HG03039 (cell line): ENCODE measurements at regions not wholly inside any gene's neighbourhood (a gene's known extent, or its start where the extent isn't known, plus 50 kb on each side); places are given as distances from the start of the nearest gene placed in this dataset.
"Not testable (repeated sequence)": the region's sequence is repeated elsewhere in the genome, so short reads cannot be mapped to it uniquely, and the experiment has no call there.

Experiments
- ATAC-seq: cut with Tn5 transposase; IDR thresholded peaks from one replicate; pipeline ENCODE4 v1.9.1; 2021; ENCODE audit warnings: mild to moderate bottlenecking, moderate library complexity; ENCODE audit not compliant: unreplicated experiment

DNA sequence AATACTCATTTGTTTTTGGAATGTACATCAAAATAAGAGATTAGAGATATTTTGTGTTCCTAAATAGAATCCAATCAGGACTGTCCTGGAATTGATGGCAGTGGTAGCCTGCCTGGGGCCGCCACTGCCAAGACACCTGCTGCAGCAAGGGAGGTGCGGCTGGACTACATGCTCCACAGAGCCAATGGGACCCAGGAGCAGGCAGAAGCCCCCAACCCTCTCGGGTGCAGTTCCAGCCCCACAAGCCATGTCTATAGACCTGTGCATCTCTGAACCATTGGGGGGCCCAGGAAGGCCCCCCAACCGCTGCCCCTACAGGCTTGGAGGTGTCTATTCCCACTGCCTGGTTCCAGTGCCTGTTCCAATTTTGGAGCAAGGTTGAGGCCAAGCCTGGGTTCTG, 1524.3 kb downstream of the PCDH18 start:
- ATAC-seq: no peak

DNA sequence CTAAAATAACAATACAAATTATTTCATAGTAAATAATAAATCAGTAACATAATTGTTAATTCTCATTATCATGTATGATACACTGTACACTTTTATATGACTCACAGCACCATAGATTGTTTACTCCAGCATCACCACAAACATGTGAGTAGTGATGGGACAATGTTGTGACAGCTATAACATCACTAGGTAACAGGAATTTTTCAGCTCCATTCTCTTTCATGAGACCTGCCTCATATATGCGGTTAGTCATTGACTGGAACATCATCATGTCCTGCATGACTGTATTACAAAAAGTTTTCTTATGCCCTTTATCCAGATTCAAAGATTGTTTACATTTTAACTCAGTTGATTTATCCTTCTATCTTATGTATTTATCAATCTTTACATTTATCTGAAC, 1530.0 kb downstream of the PCDH18 start:
- ATAC-seq: no peak

DNA sequence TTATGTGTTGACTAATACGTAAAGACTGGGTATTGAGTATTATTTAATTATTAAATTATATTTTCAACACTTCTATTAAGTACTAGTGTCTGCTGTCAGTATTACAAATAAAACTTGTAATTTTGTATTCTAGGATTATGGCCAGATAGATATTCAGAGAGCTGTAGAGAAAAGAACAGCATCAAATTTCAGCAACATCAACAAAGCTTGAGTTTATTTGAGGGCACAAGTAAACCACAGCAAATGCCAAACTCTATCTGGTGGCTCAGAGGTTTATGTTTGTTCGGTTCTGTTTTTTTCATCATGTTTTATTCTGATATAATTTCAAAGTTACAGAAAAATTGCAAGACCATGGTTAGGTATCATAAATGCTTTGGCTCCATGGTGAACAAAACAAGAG, 1530.5 kb downstream of the PCDH18 start:
- ATAC-seq: no peak

DNA sequence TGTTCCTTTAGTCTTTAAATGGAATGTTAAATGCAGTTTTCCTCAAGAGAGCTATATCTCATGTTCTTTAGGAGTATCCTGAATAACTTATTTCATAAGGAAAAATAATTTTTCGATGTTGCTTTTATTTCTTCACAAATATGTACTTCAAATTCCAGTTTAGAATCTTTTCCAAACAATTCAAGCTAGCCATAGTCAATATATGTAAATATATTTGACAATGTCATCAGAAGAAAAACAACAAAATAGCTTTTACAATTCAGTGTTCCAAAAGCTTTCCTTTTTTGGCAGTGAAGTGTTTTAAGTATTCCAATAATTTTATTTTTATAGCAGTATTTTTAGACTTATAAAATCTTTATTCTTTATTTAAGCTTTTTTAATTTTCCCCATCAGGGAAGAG, 1532.0 kb downstream of the PCDH18 start:
- ATAC-seq: no peak

DNA sequence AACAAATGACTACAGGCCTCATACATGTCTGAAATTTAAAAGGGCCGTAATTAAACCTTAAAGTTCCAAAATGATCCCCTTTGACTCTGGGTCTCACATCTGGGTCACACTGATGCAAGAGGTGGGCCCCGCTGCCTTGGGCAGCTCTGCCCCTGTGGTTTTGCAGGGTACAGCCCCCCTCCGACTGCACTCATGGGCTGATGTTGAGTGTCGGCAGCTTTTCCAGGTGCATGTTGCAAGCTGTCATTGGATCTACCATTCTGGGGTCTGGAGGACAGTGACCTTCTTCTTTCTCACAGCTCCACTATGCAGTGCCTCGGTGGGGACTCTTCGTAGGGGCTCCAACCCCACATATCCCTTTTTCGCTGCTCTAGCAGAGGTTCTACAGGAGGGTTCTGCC, 1537.9 kb downstream of the PCDH18 start:
- ATAC-seq: no peak

DNA sequence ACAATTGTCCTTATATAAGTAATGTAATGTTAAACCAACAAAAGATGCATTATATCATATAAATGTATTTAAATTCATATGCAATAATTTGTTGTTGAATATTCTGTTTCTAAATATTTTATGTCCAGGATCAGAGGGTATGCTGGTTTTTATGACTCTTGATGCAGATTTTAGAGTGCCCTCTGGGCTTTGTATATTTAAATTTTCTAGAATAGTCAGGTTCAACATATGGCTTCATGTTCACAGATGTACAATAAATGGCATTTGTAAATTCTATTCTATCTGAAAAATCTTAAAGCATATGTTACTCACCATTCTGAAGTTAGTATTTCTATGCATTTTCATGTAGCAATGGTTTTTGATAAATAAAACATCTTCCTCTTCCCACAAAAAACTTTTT, 1555.4 kb downstream of the PCDH18 start:
- no peak for ATAC-seq

DNA sequence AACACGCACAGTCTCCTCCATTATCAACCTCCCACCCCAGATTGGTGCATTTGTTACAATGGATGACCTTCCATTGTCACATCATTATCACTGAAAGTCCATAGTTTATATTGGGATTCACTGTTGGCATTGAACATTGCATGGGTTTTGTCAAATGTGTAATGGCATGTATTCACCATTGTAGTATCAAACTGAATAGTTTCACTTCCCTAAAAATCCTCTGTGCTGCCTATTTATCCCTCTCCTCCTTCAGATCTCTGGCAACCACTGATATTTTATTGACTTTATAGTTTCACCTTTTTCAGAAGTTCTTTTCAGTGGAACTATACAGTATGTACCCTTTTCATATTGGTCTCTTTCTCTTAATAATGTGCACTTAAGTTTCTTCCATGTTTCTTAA, 1565.4 kb downstream of the PCDH18 start:
- no peak for ATAC-seq

DNA sequence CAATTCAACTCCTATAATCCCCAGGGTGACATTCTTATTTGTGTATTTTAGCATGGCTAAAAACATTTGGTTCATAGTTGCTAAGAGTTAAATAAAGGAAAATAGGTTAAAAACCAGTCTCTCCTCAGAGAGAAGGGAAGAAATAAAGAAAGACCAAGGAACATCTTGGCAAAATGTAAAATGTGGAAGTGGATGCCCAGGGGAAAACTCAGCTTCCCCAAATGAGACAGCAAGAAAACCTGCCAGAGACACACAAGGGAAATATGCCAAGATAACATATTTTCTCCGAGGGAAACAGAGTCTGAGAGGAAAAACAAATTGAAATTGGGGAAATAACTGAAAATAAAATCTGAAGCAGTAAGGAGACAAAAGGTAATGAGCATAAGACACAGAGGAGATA, 1569.3 kb downstream of the PCDH18 start:
- no peak for ATAC-seq

DNA sequence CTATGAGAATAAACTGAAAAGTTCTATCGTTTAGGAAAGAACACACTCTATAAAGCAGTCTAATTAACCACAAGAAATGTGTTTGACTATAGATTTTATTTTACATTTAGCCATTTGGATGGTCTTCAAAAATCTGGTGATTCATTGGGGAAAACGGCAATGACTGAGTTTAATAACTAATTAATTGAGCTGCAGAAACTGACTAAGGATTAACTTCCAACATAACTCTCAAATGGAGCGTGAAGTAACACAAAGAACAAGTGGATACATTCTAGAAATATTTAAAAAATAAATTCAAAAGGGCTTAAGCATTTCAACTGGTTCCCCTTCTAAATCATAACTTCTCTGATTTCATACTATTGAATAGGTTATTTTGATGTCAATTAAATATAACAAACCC, 1582.4 kb downstream of the PCDH18 start:
- ATAC-seq: no peak

DNA sequence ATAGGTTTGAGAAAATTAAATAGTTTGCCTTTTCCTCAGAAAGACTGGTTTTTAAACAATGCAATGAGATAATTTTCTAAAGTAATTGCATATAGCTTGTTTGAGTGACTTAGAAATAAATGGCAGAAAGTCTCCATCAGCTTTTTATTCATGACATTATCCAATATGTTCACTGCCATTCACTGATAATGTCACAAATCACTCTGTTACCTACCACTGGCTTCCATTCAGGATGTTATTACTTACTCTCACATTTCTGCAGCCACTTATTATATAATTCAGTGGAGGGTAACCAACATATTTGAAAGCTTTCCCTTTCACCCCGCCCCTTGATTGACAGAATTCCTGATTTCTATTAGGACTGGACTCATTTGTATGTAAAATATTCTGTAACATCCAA, 1583.5 kb downstream of the PCDH18 start:
- ATAC-seq: no peak

DNA sequence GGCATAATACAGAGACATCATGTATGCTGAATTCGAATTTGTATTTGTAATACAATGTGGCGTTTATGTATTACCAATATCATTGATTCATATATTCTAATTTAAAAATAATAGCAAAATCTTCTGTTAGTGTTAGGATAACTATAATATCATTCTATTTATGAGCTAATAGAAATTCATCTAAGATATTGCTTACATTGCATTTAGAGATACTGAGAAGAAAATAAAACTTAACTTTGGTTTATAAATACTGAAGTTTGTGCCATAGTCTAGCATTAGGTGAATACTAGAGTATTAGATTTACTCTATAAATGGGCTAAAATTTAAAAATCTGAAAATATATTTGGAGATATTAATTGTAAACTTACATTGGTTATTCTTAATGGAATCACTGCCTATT, 1590.6 kb downstream of the PCDH18 start:
- ATAC-seq: no peak

DNA sequence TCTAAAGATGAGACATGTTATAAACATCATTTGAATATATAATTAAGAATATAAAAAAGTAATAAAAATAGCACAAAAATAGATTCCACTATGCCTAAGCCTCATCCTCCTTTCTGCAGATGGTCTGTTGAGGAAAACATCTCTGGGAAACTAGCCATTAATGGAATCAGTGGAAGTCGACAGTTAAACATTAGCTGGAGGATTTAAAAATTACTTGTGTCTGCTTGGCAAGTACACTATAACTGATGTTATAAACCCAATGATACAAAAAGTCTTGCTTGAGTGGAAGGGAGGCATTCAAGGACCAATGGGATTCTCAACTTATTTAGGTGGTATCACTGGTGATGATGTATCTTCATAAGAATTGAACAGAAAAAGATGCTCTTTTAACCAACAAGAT, 1598.3 kb downstream of the PCDH18 start:
- ATAC-seq: no peak

DNA sequence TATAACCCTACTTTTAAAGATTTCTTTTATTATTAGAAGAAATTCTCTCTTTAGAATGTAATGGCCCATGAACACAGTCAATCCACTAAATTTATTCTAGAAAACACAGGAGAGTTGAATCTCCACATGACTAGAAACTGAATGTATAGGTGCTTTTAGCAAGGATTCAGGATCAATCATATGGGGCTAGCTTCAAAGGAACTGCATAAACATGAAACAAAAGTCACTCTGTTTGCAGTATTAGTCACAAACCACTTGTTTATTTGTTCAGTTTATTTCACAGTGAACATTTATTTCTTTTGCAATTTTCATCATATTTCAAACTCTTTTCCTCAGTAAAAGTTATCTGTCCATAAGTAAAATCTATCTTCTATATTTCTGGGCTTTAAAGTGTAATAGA, 1604.6 kb downstream of the PCDH18 start:
- no peak for ATAC-seq

DNA sequence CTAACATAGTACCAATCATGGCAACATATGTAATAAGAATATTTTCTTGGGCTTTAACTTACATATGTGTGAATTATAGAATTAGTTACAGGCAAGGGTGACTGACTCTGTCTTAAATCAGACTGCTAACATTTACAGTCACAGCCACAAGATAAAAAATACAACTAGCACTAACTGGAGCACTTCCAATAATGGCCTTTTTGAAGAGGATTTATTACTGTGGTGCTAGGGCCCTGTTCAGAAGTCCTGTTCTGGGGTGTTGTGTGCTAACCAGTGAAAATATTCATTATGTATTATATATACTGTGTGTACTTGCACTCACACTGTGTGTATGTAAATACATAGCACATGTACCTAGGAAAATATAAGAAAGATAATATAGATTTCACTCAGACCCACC, 1611.2 kb downstream of the PCDH18 start:
- no peak for ATAC-seq

DNA sequence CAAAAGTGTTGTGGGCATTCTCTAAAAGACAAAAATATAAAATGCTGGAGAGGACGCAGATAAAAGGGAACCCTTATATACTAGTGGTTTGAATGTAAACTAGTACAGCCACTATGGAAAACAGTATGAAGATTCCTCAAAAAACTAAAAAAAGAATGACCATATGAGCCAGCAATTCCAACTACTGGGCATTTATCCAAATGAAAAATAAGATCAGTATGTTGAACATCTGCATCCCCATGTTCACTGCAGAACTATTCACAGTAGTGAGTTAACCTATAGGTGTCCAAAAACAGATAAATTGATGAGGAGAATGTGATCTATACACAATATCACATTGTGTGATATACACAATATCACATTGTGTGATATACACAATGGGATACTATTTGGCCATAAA, 1615.3 kb downstream of the PCDH18 start:
- no peak for ATAC-seq

DNA sequence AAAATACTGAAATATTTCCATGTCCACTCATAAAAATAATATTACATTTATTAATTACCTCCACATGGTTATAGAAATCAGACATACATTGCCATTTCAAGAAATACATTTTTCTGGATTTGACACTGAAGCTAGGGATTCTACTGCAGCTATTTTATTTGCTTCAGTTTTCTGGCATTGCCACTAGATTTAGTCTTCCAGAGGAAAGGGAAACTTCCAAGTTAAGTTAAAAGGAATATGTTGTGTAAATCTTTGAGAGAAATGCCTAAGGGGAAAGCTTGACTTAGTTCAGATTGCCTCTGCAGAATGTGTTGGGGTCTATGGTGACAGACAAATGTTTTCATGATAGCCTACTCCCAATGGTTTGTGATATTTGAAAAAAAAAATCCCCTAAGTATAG, 1631.3 kb downstream of the PCDH18 start:
- ATAC-seq: no peak

DNA sequence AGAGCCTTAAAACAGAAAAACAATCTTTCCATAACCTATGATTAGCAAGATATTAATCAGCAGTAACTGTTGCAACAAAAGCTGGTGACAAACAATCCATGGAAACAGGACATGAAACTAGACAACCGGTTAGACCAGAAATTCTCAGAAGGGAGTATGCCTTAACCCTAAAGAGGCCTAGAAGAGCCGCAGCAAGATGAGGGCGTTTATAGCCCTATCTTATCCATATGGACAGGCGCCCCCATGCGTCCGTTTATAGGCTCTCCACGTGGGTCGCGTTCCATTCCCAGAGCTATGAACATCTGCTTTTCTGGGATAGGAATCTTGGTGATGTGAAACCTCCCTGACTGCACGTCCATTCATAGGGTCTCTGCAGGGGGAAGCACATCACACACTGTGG, 1662.7 kb upstream of the PABPC4L start:
- ATAC-seq: not testable (repeated sequence)

DNA sequence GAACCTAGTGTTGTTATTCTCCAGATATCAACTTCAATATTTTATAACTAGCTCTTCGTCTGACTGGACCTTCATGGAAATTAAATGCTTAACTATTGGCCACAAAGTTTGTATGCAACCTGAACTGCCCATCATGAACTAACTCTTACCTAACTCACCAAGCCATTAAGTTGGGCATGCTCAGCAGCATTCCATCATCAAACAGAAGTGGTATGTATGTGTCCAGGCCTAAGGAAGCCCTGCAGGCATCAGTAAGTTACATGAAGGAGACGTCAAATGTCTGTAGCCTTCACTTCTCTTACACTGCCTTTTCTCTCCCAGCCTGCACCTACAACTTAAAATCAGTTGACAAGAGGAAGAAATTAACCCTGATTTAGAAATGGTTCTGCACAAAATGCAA, 1639.2 kb upstream of the PABPC4L start:
- no peak for ATAC-seq

DNA sequence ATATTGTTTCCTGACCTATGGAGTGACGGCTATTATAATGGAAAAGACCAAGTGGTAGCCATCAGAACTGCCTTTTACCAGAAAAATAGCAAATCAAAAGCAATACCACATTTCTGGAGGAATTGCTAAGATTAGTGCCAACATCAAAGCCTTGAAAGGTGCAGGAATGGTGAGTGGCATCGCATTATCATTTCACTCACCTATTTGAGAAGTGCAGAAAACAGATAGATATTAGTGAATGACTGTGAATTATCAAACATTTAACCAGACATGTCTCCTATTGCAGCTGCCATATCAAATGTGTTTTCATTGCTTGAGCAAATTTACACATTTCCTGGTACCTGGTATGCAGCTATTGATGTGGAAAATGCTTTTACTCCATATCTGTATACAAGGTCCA, 1638.1 kb upstream of the PABPC4L start:
- ATAC-seq: no peak

DNA sequence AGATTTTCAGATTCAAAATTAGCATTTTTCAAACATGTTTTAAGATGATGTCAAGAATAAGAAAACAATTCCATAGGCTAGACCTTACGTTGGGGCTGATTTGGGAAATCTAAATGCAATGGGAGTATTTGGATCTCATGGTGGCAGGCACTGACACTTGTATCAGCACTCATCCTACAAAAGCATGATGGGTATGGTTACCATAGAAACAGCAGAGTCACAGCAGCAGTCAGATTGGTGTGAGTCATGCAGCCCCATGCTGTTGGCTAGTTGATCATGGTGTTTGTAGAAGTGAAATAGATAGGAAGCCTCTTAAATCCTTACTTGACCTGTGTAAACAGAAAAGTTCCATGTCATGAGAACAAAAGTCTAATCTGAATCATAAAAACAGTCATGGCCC, 1637.3 kb upstream of the PABPC4L start:
- no peak for ATAC-seq

DNA sequence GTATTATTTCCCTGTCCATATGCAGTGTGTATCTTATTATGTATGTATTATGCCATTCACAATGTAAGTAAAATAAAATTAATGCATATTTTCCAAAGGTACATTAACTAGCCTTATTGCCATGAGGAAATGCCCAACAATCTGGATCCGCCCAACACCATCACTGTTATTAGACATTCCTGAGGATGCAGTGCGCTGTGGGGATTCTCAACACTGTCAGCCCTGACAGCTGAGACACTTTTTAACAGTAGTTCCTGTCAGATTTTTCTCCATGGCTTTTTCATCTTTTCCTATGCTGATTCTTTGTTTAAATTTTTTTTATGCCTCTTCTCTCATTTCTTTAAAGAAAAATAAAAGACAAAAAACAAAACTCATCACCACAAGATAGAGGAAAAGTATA, 1632.9 kb upstream of the PABPC4L start:
- no peak for ATAC-seq

DNA sequence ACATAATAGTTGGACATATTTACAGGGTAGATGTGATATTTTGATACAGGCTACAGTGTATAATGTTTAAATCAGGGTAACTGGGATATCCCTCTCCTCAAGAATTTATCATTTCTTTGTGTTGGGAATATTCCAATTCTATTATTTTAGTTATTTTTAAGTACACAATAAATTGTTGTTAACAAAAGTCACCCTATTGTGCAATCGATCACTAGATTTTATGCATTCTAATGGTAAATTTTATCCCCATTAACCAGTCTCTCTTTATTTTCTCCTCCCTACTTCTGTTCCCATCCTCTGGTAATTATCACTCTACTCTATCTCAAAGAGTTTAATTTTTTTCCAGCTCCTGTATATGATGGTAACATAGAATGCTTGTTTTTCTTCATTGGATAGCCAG, 1631.9 kb upstream of the PABPC4L start:
- ATAC-seq: no peak

DNA sequence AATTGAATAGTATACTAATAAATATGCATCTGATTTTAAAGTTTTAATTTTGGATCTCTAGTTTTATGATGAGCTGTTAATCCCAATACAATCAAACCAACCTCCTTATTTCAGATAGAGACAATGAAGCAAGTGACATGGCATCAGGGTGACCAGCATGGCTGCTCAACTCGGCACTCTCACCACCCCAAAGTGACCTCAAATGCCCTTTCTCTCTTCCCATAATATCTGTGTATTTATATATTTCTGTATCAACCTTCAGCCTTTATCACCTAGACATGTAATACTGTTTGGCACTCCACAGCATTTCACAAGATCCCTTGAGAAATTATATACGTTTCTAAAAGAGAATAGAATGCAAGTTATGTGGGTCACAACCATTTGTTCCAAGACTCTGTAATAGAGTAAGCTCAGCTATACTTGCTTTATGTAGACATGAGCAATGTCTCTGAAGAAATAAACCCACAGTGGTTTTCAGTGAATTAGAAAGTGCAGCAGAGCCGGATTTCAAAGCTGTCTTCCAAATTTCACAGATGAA, 1623.2 kb upstream of the PABPC4L start:
- ATAC-seq: no peak

DNA sequence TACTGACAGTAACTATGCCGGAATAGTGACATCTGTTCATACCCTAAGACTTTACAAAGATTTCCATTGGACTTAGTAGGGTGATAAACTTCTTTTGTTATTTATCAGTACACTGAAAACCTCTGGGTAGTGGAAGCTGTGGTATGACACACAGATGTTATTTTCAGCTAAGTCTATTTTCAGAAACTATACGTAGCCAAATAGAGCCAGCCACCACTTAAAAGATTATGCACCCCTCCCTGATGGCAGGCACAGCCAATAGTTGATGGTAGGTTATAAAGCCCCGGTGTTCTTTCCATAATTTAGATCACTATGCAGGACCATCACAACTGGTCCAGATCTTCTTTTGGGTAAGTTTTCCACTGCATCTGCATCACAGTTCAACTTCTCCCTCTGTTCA, 1603.2 kb upstream of the PABPC4L start:
- ATAC-seq: no peak
